ENCODE measurements at regions not wholly inside any gene's neighbourhood (a gene's known extent, or its start where the extent isn't known, plus 50 kb on each side); places are given as distances from the start of the nearest gene placed in this dataset.

- no peak for TF ChIP-seq HDAC2 (IDR thresholded peaks at IDR 0.05; ENCODE audit: borderline replicate concordance in 1 of 2, low read depth in 2 of 2, low read length in 2 of 2)
- TF ChIP-seq NRF1 (IDR thresholded peaks at IDR 0.05; ENCODE audit: low read depth, low read length): no peak
- TF ChIP-seq ASH2L (IDR thresholded peaks at IDR 0.05; ENCODE audit: low read length): no peak
- TF ChIP-seq RBBP5 (IDR thresholded peaks at IDR 0.05; ENCODE audit: borderline replicate concordance, low read depth, low read length): no peak
- no peak for TF ChIP-seq CHD2 (IDR thresholded peaks at IDR 0.05; ENCODE audit: low read length)
These were observed 192.2 kb downstream of the TENT4A start (continued) for GRCh38 chr5:6905423-6905822.

All from H1 (cell line).